Esophagus muscularis mucosa (tissue), 4 donors: ENCODE measurements at regions not wholly inside any gene's neighbourhood (a gene's known extent, or its start where the extent isn't known, plus 50 kb on each side); places are given as distances from the start of the nearest gene placed in this dataset.

Source experiments
- DNase-seq: peaks from one replicate; pipeline ENCODE4 v3.0.0-alpha.2; 2017; ENCODE audit errors: extremely low spot score
- H3K27ac ChIP-seq, 4 donors: fragments of 200-600 bp; sonication (generic); replicated peaks in 1 of 4; 1 replicate in 3 of 4; 2 replicates in 1 of 4; pipeline ENCODE4 v1.5.1; 2016 to 2019; ENCODE audit warnings: mild to moderate bottlenecking in 1 of 4
- H3K27me3 ChIP-seq, 4 donors: fragments of 200-600 bp; sonication (generic); one replicate each; pipeline versions ENCODE4 v1.5.1 to v1.6.0; 2016 to 2019
- H3K36me3 ChIP-seq, 4 donors: fragments of 200-600 bp; sonication (generic); one replicate each; pipeline ENCODE4 v1.5.1; 2016 to 2019
- H3K4me1 ChIP-seq, 4 donors: fragments of 200-600 bp; sonication (generic); one replicate each; pipeline ENCODE4 v1.5.1; 2016 to 2019
- H3K4me3 ChIP-seq, 4 donors: fragments of 200-600 bp; sonication (generic); 1 replicate in 2 of 4; 2 replicates in 2 of 4; pipeline ENCODE4 v1.5.1; 2016 to 2019; ENCODE audit warnings: mild to moderate bottlenecking in 4 of 4, moderate library complexity in 1 of 4
- H3K9me3 ChIP-seq, 4 donors: fragments of 200-600 bp; sonication (generic); 1 replicate in 3 of 4; 2 replicates in 1 of 4; pipeline ENCODE4 v1.5.1; 2016 to 2019
- CTCF ChIP-seq, 3 experiments: fragments of 200-600 bp in 2 of 3; fragments of 450-650 bp in 1 of 3; sonication (generic) in 2 of 3; IDR thresholded peaks; one replicate each; pipeline ENCODE4 v1.5.1; 2017 to 2019; ENCODE audit warnings: antibody characterized with exemption in 3 of 3, mild to moderate bottlenecking in 2 of 3, moderate library complexity in 1 of 3
- EP300 ChIP-seq: sonication (generic); formaldehyde crosslinking; IDR thresholded peaks from one replicate; pipeline ENCODE4 v1.6.1; 2017; ENCODE audit warnings: antibody characterized with exemption
- POLR2A ChIP-seq: fragments of 450-650 bp; IDR thresholded peaks from one replicate; pipeline ENCODE4 v1.6.1; 2017; ENCODE audit warnings: antibody characterized with exemption, moderate library complexity, mild to moderate bottlenecking, low read depth
- POLR2AphosphoS5 ChIP-seq, 2 donors: sonication (generic); formaldehyde crosslinking; IDR thresholded peaks; one replicate each; pipeline ENCODE4 v1.6.1; 2017; ENCODE audit warnings: antibody characterized with exemption in 2 of 2
- WGBS: methylation state at CpG from one replicate; pipeline ENCODE4 v1.1.5; 2018; 5-methylcytosine and 5-hydroxymethylcytosine counted together
- intact Hi-C: fragments of 100-400 bp; cut with DNase I; formaldehyde crosslinking; loops from one replicate; pipeline ENCODE4 v1.15.1; 2023

- no peak overlapping the region for H3K4me3 ChIP-seq
- H3K27ac ChIP-seq: no peak overlapping the region
- no peaks in the 10 kb centered on the region for H3K36me3 ChIP-seq
- H3K4me1 ChIP-seq: no peaks in the 10 kb centered on the region
- no peaks in the 10 kb centered on the region for H3K27me3 ChIP-seq
- intact Hi-C loops: no loop called here
- 79% methylated on average over 1 of the region's 1 CpG for WGBS
- DNase-seq: no peak
- H3K9me3 ChIP-seq: no peaks in the 10 kb centered on the region
- TF ChIP-seq CTCF (IDR thresholded peaks at IDR 0.05): no peak
- no peak for TF ChIP-seq POLR2AphosphoS5 (IDR thresholded peaks at IDR 0.05)
- TF ChIP-seq POLR2A: no peak
- TF ChIP-seq EP300: no peak
Observed at GRCh38 chr9:11097020-11097419, 484.2 kb upstream of the PTPRD start.

GRCh38 chr9:11103525-11103924 is 490.7 kb upstream of the PTPRD start:
- no peak for DNase-seq
- 97% methylated on average over 2 of the region's 2 CpGs for WGBS
- no peaks in the 10 kb centered on the region for H3K4me1 ChIP-seq
- H3K27ac ChIP-seq: no peak overlapping the region
- H3K4me3 ChIP-seq: no peak overlapping the region
- H3K9me3 ChIP-seq: no peaks in the 10 kb centered on the region
- TF ChIP-seq EP300 (no peak), CTCF (IDR thresholded peaks at IDR 0.05) (no peak), POLR2AphosphoS5 (IDR thresholded peaks at IDR 0.05) (no peak), POLR2A (no peak)
- no peaks in the 10 kb centered on the region for H3K36me3 ChIP-seq
- H3K27me3 ChIP-seq: no peaks in the 10 kb centered on the region
- intact Hi-C loops: no loop called here

- TF ChIP-seq CTCF (IDR thresholded peaks at IDR 0.05) (no peak), POLR2A (no peak), EP300 (no peak), POLR2AphosphoS5 (IDR thresholded peaks at IDR 0.05) (no peak)
- intact Hi-C loops: no loop called here
- Histone ChIP-seq H3K27me3 (no peaks in the 10 kb centered on the region), H3K4me1 (no peaks in the 10 kb centered on the region), H3K9me3 (peaks cover 0 to 11% (median 5%) of the 10 kb centered on the region in 4 donors), H3K4me3 (no peak overlapping the region), H3K36me3 (no peaks in the 10 kb centered on the region), H3K27ac (no peak overlapping the region)
- 65% methylated on average over 6 of the region's 8 CpGs for WGBS
- DNase-seq: no peak
Observed at GRCh38 chr9:11107196-11107595, 494.4 kb upstream of the PTPRD start.

- over 99% methylated on average over 3 of the region's 3 CpGs for WGBS
- no peak overlapping the region for H3K27ac ChIP-seq
Observed at GRCh38 chr9:11128156-11128555, 515.4 kb upstream of the PTPRD start.

More at GRCh38 chr9:11128156-11128555, 515.4 kb upstream of the PTPRD start:
- intact Hi-C loops: no loop called here
- Histone ChIP-seq H3K36me3 (no peaks in the 10 kb centered on the region), H3K9me3 (no peaks in the 10 kb centered on the region), H3K27me3 (no peaks in the 10 kb centered on the region), H3K4me1 (no peaks in the 10 kb centered on the region), H3K4me3 (no peak overlapping the region)
- DNase-seq: no peak
- TF ChIP-seq POLR2A (no peak), EP300 (no peak), CTCF (IDR thresholded peaks at IDR 0.05) (no peak), POLR2AphosphoS5 (IDR thresholded peaks at IDR 0.05) (no peak)
